HK-2 (cell line): ENCODE measurements at regions not wholly inside any gene's neighbourhood (a gene's known extent, or its start where the extent isn't known, plus 50 kb on each side); places are given as distances from the start of the nearest gene placed in this dataset.

Experiments used
- DNase-seq: peaks from one replicate; pipeline ENCODE4 v3.0.0-alpha.2; 2018; ENCODE audit not compliant: unreplicated experiment

GRCh38 chr6:128827675-128828464, 55.1 kb upstream of the LAMA2 start:
- no peak for DNase-seq

GRCh38 chr6:128826606-128827005, 56.3 kb upstream of the LAMA2 start:
- DNase-seq = no peak

- no peak for DNase-seq
Observed at GRCh38 chr6:128822271-128822670, 60.7 kb upstream of the LAMA2 start.

GRCh38 chr6:128821116-128821515, 61.8 kb upstream of the LAMA2 start:
- DNase-seq = no peak

- no peak for DNase-seq
Observed at GRCh38 chr6:128808856-128809255, 74.1 kb upstream of the LAMA2 start.

GRCh38 chr6:128807577-128807976, 75.4 kb upstream of the LAMA2 start:
- no peak for DNase-seq

- no peak for DNase-seq
Observed at GRCh38 chr6:128806261-128806660, 76.7 kb upstream of the LAMA2 start.

GRCh38 chr6:128803911-128804310, 79.0 kb upstream of the LAMA2 start:
- no peak for DNase-seq

- DNase-seq = no peak
Observed at GRCh38 chr6:128801621-128802020, 81.3 kb upstream of the LAMA2 start.

GRCh38 chr6:128784266-128784665, 98.7 kb upstream of the LAMA2 start:
- no peak for DNase-seq

GRCh38 chr6:128768187-128768586, 114.8 kb upstream of the LAMA2 start:
- DNase-seq = no peak

- no peak for DNase-seq
Observed at GRCh38 chr6:128767705-128768104, 115.2 kb upstream of the LAMA2 start.

- DNase-seq = no peak
Observed at GRCh38 chr6:128767150-128767549, 115.8 kb upstream of the LAMA2 start.

- no peak for DNase-seq
Observed at GRCh38 chr6:128763599-128764300, 119.2 kb upstream of the LAMA2 start.

GRCh38 chr6:128759901-128760300, 123.0 kb upstream of the LAMA2 start:
- DNase-seq = no peak

GRCh38 chr6:128759447-128759846, 123.5 kb upstream of the LAMA2 start:
- DNase-seq = no peak

GRCh38 chr6:128757961-128758360, 125.0 kb upstream of the LAMA2 start:
- DNase-seq = no peak

- no peak for DNase-seq
Observed at GRCh38 chr6:128754658-128755256, 128.2 kb upstream of the LAMA2 start.

- DNase-seq = no peak
Observed at GRCh38 chr6:128743974-128744765, 138.8 kb upstream of the LAMA2 start.

GRCh38 chr6:128742900-128743299, 140.0 kb upstream of the LAMA2 start:
- DNase-seq = no peak

GRCh38 chr6:128740951-128741350, 142.0 kb upstream of the LAMA2 start:
- DNase-seq = no peak

GRCh38 chr6:128739112-128739511, 143.8 kb upstream of the LAMA2 start:
- DNase-seq = no peak
